ENCODE measurements at regions not wholly inside any gene's neighbourhood (a gene's known extent, or its start where the extent isn't known, plus 50 kb on each side); places are given as distances from the start of the nearest gene placed in this dataset.
"Not testable (repeated sequence)": the region's sequence is repeated elsewhere in the genome, so short reads cannot be mapped to it uniquely, and the experiment has no call there.

DNA sequence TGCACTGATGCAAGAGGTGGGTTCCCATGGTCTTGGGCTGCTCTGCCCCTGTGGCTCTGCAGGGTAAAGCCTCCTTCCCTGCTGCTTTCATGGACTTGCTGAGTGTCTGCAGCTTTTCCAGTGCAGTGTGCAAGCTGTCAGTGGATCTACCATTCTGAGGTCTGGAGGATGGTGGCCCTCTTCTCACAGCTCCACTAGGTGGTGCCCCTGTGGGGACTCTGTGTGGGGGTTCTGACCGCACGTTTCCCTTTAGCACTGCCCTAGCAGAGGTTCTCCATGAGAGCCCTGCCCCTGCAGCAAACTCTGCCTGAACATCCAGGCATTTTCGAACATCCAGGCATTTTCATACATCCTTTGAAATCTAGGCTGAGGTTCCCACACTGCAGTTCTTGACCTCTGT, 329.8 kb upstream of the NAALADL2 start:
- DNase-seq (ENCODE audit: extremely low read depth in 1 of 11, low read depth in 9 of 11, low spot score in 4 of 11) = no peak

DNA sequence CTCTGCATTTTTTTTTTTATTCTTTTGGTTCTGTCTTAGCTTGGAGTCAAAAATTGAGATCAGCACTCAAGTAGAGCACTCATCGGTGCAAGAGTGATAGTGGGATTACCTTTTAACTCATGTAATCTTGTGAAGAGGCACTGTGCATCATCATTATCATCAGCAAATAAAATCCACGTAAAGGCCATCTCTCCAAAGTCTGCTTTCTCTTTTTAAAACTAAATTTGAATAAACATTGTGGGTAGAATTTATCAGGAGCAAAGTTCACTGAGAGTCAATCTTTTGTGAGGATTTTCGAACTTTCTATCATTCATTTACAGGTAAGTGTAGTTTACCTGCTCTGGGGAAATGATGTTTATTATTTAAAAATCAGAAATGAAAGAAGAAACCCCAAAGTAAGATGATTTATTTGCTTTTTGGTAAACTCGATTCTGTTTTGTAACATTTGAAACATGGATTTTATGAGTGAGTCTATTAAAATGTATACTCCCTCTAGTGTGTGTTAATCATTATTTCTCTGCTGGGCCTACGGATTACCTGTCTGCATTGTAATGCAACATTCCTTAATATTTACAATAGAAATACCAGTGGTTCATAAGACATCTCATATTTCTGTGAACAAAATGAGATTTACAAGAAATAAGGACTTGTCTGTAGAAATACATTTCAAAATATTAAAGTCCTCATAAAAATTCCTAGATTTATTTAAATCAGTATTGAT, 327.7 kb upstream of the NAALADL2 start:
- DNase-seq (ENCODE audit: extremely low read depth in 1 of 11, low read depth in 9 of 11, low spot score in 4 of 11) = no peak

DNA sequence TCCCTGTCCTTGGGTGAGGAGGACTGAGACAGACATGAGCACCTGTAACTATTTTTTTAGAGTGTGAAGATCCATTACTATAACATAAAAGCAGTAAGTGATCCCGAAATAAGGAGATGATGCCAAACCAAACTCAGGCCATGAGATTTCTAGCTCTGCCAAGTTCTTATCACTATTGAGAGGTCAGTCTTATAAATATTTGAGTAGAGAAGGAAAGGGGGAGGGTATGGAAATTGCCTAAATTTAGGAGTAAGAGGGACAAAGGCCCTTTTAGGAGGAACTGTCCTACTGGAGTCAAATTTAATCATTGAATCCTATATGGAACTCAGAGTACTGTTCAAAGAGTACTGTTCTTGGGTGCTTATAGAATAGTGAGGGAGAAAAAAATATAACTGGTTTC, 326.9 kb upstream of the NAALADL2 start:
- no peak for DNase-seq (ENCODE audit: extremely low read depth in 1 of 11, low read depth in 9 of 11, low spot score in 4 of 11)

DNA sequence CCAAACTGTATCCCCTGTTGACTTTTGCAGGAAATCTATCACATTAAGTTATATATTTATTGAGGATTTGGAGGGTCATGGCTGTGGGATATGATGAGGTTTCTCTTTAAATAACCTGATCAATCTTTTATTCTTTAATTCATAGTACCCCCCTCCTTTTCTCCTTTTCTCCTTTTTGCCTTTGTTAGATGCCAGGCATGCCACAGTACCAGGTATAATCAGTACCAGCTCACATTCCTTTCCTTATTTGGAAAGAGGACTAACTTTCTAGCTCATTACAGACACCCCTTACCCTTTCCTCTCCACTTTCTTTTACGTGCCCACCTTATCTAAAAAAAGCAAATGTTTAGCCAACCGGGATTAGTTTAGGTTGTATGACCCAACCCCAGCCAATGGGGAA, 326.4 kb upstream of the NAALADL2 start:
- no peak for DNase-seq (ENCODE audit: extremely low read depth in 1 of 11, low read depth in 9 of 11, low spot score in 4 of 11)

DNA sequence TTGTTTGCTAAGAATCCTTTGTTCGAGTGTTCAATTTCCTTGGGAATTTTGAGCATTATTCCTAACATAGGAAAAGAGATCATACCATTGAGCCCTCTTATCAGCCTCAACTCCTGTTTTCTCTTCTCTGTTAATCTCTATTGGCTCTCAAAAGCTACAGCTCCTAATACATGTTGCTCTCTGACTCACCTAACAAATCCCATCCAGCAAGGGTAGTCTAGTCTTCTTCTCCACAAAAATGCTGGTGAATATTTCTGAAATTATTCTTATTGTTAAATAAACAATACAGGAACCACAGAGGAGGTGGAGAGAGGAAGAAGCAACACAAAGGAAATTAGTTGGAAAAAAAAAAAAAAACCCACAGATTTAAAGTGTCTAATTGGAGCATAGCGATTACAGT, 325.8 kb upstream of the NAALADL2 start:
- no peak for DNase-seq (ENCODE audit: extremely low read depth in 1 of 11, low read depth in 9 of 11, low spot score in 4 of 11)

DNA sequence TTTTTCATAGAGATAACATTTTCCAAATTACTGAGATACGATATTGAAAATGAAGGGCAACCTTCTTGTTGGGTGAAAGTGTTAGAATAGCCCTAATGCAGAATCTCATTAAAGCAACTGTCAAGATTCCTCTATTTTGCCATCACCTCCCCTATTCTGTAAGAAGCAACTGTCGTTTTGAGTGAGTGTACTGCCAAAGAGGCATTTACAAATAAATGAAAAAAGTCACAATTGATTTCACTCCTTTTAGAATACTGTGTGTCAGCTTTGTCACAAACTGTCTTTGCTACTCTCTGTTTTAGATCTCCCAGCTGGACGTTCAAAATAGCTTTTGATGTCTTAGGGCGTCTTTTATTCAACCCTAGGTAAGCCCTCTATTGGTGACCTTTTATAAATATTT, 322.8 kb upstream of the NAALADL2 start:
- DNase-seq (ENCODE audit: extremely low read depth in 1 of 11, low read depth in 9 of 11, low spot score in 4 of 11) = no peak

DNA sequence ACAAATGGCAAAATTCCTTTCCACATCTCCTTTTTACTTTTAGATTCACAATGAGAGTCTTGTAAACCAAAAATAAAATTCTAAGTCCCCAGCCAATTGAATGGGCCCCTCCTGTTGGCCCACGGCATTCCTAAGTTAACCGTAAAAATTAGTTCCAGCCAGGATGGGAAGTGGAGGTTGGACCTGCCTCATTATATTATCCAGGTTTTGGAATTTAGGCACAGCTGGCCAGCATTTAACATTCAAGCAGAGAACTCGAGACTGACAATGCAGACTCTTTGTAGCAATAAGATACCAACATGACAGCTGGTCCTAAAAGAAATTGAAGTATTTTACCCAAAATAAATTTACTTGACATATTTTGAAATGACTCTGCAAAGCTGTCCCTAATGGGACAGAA, 321.0 kb upstream of the NAALADL2 start:
- DNase-seq (ENCODE audit: extremely low read depth in 1 of 11, low read depth in 9 of 11, low spot score in 4 of 11) = no peak

DNA sequence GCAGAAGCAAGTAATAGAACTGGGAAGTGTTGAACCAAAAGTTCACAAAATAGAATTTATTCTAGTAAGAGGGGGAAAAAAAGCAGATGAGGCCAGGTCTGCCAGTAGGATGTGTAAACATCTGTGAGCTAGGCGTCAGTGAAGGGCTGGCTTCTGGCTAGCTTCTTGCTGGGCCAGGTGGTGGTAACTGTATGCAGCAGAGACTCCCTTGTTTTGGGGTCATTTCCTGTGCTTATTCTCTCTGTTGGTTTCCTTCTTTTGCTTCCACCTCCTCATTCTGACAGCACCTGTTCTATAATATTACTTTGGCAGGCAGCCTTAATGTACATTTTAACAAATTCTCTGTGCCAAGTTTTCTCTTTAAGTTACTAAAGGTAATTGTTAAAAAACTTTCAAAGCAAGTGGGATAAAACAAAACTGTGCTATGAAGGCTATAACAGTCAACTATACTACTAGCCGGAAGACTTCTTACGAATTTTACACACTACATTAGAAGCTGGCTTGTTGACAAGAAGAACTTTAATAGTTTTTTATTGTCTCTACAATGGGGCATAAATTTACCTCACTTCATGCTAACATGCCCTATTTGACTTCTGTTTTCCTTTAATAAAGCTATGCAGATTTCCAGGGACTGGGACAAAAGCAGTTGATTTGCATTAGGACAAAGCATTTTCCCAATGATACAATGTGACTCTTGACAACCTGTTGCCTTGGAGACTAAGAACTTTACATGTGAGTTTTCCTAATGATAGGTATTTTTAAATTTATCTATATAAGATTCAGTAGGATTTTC, 318.8 kb upstream of the NAALADL2 start:
- no peak for DNase-seq (ENCODE audit: extremely low read depth in 1 of 11, low read depth in 9 of 11, low spot score in 4 of 11)

DNA sequence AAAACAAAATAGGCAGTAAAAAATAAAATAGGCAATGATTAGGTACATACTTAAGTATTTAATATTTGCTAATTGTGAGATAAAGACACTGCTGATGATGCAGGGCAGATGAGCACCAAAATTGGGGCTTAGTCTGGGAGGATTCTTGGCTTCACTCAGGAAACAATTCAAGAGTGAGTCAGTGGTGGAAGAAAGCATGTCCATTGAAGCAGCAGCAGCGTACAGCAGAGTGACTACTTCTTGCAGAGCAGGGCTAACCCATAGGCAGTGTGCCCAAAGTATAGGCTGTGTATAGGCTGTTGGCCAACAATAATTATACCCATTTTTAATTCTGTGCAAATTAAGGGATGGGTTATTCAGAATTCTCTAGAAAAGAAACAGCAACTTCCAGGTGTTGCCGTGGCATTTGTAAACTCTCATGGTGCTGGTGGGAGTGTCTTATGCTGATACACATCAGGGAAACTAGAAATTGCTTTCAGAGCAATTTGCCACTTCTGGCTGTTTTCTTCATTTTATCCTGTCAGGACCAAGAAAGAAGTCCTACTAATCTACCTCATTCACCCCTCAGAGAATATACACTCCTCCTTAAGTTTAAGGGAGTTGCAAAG, 317.3 kb upstream of the NAALADL2 start:
- DNase-seq (ENCODE audit: extremely low read depth in 1 of 11, low read depth in 9 of 11, low spot score in 4 of 11) = no peak

DNA sequence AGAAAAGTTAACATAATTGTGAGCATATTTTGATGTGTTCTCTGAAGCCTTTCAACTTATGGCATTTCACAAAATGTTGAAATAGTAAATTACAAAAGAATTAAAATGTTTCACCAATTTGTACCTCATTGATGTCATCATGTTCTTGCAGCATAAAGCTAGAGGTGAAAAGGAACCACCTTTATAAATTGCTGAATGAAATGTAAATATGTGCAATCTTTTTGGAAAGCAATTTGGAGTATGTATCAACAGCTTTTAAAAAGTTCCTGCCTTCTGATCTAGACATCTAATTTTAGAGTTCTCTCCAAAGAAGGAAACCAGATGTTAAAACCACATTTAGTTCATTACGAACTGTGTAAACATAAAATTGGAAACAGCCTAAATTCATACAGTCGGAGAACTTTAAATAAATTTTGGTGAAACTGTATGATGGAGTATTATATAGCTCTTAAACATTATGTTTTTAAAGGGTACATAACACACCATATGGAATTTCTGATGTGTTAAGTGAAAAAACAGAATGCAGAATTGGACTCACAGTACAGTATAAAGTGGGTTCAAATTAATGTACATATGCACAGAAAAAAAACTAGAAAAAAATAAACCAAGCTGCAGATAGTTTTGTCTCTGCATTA, 311.2 kb upstream of the NAALADL2 start:
- DNase-seq (ENCODE audit: extremely low read depth in 1 of 11, low read depth in 9 of 11, low spot score in 4 of 11) = peak in 2 of 11 donors; percentile 2 to 5

DNA sequence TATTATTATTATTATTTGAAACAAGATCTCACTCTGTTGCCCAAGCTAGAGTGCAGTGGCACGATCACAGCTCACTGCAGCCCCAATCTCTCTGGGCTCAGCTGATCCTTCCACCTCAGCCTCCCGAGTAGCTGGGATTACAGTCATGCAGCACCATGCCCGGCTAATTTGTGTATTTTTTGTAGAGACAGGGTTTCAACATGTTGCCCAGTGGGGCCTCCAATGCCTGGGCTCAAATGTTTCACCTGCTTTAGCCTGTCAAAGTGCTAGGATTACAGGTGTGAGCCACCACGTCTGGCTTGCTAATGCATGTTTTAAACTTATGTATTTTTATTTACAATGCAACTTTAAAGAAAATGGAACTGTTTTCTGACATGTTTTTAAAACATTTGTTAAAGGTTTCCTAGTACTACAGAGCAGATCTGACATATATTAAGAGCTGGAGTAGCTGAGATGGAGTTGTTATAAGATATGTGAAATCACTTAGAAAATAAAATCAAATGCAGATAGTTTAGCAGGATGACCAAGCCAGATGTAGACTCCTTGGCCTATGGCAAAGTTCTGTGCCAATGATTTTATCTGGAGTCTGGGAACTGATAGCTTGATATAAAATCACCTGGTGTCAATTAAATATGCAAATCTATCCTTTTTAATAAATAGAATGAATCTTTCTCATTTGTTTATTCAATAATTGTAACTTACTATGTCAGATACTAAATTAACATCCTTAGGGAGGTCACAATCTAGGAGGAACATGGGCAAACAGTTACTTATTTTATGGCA, 310.1 kb upstream of the NAALADL2 start:
- no peak for DNase-seq (ENCODE audit: extremely low read depth in 1 of 11, low read depth in 9 of 11, low spot score in 4 of 11)

DNA sequence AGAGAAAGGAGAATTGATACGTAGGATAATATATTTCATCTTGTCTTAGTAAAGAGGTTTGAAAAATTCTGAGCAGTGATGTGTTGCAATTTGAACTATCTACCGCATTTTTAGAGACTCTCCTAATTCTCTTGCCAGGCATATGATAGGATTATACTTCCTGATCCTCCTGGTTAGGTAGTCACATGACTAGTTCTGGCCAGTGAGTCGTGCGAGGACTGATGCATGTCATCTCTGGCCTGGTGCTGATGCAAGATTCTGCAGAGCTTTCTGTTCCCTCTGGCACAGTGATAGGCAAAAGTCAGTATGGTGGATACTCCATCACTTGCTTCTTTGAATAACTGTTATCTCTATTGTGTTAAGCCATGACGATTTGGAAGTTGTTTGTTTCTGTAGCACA, 277.6 kb upstream of the NAALADL2 start:
- no peak for DNase-seq (ENCODE audit: extremely low read depth in 1 of 11, low read depth in 9 of 11, low spot score in 4 of 11)

DNA sequence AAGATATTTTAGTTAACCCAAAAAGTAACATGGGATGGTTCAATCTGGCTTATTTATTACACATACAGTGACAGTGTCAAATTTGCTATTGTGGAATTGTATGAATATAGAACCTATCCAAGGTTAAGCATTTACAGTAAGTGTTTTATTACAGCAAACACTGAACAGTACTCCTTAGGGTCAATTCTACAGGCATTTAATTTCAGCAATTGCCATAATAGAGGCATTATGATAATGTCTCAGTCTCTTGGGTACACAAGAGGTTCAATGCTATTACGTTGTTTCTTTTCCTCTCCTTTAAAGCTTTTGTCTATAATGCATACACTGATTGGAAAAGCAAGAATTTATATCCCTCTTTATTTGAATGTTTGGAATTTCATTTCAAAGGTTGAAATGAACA, 275.7 kb upstream of the NAALADL2 start:
- no peak for DNase-seq (ENCODE audit: extremely low read depth in 1 of 11, low read depth in 9 of 11, low spot score in 4 of 11)

DNA sequence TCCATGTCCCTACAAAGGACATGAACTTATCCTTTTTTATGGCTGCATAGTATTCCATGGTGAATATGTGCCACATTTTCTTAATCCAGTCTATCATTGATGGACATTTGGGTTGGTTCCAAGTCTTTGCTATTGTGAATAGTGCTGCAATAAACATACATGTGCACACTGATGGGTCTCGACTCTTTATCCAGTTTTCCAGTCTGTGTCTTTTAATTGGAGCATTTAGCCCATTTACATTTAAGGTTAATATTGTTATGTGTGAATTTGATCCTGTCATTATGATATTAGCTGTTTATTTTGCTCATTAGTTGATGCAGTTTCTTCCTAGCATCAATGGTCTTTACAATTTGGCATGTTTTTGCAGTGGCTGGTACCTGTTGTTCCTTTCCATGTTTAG, 272.0 kb upstream of the NAALADL2 start:
- DNase-seq (ENCODE audit: extremely low read depth in 1 of 11, low read depth in 9 of 11, low spot score in 4 of 11) = not testable (repeated sequence)

DNA sequence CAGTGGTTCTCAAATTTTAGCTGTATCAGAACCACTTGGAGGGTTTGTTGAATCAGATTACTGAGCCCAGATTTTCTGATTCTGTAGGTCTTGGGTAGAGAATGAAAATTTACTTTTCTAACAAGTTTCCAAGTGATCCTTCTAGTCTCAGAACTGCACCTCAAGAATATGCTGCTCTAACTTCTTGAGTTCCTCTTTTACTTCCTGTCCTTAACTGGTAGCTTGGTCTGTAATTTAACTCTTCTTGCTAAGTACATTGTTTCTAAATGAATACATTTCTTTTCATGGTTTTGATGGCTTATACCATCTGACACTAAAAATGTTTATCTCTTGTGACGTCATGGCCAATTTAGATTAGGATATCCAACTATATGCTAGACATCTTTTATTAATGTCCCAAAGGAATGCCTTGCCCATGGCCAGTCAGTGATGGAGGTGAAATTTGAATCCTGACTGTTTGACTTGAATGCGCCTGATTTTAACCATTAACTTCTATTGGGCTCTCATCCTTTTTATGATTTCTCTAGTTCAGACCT, 262.6 kb upstream of the NAALADL2 start:
- DNase-seq (ENCODE audit: extremely low read depth in 1 of 11, low read depth in 9 of 11, low spot score in 4 of 11) = no peak

DNA sequence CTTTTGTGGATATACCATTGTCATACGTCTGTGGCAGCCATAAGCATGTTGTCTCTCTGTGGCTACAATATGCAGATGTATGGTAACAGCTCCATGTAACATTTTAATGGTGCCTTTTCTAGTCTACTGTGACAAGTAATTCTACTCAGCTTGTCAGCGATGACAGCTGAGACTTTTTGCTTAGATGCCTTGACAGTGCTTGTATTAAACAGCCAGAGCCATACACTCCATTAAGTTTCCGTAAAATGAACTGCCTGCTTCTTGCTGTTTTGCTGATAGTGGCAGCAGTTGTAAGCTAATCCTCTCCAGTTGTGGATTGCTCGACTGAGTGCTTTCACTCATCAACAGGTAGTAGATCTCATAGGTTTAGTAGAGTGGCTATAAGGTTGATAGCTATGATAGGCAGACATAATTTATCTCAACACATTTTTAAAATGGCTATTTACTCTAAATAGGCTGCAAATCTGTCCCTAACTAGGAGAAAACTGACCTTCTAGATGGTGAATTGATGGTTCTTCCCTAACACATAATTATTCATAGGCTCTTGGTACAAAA, 260.2 kb upstream of the NAALADL2 start:
- peak in 6 of 11 donors; percentile 1 to 32 (median 12) for DNase-seq (ENCODE audit: extremely low read depth in 1 of 11, low read depth in 9 of 11, low spot score in 4 of 11)

DNA sequence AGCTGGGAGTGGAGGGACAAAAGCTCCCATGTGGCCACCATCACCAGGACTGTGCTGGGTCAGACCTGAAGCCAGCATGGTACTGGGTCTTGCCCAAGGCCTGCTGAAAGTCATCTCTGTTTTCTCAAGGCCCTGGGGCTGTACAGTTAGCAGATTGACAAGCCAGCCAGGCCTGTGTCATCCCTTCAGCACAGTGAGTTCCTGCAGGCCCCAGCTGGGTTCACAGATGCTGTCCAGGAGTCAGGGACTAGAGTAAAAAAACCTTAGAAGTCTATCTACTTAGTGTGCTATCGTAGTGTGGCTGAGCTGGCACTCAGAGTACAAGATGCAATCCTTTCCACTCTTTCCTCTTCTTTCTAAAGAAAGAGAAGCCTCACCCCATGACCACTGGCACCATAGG, 246.0 kb upstream of the NAALADL2 start:
- DNase-seq (ENCODE audit: extremely low read depth in 1 of 11, low read depth in 9 of 11, low spot score in 4 of 11) = no peak

DNA sequence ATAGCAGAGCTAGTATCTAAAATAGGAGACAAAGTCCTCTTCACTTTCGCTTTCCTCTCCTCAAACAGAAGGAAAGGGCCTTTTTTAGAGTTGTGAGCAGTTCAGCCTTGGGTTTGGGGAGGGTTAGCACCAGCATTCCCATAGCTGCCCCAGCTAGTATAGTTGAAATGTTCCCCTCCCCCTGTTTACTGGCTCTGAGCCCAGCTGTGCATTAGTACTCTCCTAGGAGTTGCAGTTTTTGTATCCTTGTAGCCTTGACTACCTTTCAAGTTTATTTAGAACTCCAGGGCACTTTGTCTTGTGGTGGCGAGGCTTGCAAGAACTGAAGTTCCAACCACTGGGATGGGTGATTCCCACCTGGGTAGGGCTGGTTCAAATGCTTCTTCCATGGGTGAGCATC, 245.1 kb upstream of the NAALADL2 start:
- DNase-seq (ENCODE audit: extremely low read depth in 1 of 11, low read depth in 9 of 11, low spot score in 4 of 11) = peak in 1 of 11 donors; percentile 2

Measured in renal cortex interstitium (tissue), 11 donors.